HL-60/S4 treated with retinoic acid at 250 ng/mL for 4 days and 3 days (cell line): ENCODE measurements at regions not wholly inside any gene's neighbourhood (a gene's known extent, or its start where the extent isn't known, plus 50 kb on each side); places are given as distances from the start of the nearest gene placed in this dataset.

Experiments used
- in situ Hi-C: fragments of 300-500 bp; cut with MboI; formaldehyde crosslinking; loops from 2 replicates; pipeline ENCODE4 v1.7.0; 2022; ENCODE audit warnings: low sequenced_read_pairs

DNA sequence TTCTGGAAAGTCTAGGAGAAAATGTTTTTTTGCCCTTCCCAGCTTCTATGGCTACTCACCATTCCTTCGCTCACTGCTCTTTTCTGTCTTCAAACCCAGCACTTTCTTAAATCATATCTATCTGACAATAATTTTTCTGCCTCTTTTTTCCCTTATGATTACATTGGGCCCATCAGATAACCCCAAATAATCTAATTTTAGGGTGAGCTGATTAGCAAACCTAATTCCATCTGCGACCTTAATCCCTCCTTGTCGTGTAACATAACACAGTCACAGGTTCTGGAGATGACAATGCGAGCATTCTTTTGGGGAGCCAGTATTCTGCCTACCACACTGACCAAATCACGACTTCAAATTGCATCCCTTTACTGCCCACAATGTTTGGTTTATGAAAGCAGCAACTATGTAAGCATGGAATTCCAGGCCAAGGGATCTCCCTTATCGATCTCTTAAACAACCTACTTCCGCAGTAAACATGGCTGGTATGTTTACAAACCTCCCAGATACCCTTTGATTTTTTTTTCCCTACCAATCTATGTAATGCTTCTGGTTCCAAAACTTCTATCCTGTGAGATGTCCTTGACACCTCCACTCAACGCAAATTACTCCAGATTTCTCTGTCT lies 2122.2 kb downstream of the MAT2B start:
- in situ Hi-C loops, result no loop called here

DNA sequence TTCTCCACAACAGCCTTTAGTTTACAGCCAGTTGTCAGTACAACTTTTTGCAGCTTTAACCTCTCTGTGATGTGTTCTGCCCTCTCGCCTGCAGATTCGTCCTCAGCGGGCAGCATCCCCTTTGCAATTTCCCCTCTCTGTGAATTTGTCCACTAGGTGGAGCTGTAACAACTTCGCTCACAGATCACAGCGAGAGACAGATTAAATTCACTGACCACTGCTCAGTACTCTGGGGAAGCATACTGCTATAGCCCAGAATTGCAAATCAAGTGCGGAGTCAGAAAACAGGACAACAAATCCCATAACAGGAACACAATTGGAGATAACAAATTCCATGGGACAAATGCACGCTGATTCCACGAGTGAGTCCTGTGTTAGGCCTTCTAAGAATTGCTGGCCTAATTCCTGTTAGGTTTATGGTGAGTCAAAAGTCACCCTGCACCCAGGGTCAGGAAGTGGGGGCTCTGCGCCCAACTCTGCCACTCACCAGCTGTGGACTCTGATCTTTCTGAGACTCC lies 2124.9 kb downstream of the MAT2B start:
- in situ Hi-C loops, result no loop called here

DNA sequence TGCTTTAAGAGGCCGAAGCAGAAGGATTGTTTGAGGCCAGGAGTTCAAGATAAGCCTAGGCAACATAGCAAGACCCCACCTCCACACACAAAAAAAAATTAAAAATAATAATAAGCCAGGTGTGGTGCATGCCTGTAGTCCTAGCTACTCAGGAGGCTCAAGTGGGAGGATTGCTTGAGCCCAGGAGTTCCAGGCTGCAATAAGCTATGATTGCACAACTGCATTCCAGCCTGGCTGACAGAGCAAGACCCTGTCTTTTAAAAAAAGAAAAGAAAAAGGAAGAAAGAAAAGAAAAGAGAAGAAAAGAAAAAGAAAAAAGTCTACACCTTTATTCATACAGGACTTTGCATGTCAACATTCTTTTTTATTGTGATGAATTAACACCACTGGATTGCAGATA lies 2125.8 kb downstream of the MAT2B start:
- in situ Hi-C loops, result no loop called here

DNA sequence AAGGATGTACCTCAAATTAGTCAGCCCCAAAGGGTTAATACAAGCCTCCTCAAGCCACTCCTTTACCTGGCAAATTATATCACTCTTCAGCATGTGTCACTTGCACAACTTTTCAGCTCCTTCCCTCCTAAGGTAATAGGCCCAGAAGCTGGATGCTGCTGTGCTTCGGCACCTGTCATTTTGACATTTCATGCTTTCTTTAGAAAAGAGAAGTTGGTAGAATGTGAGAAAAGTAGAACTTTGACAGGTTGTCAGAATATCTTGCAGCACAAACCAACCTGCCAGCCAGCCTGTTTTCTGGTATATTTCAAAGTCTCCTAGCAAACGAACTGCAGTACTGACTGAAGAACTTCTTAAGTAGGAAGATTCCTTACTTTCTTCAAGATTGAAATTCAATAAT lies 2136.9 kb downstream of the MAT2B start:
- in situ Hi-C loops, result no loop called here

DNA sequence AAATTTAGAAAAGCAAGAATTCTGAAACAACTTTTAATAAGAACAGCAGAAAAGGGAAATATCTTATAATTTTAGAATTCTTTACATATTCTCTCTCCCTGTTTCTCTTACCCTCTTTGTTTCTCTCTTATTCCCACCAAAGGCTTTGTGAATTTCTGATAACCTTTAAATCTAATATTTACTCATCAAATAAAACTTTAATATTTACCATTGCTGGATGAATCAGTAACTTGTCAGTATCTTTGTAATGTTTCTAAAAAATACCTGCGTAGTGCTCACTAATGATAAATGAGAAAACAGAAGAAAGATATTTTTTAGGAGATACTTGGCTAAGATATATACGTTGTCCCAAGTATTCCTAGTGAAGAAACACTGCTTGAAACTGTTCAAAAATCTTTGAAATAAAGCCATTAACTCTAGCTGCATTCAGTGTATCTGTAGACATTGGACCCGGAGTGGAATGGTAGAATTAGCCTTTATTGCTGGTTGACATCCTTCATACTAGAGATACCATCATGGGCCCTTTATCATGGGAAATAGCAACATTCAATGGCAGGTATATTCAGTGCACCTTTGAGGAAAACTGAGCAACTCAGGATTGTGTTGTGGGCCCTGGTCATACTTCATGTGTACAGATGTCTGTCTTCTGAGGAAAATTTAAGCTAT lies 2160.4 kb downstream of the MAT2B start:
- in situ Hi-C loops, result no loop called here

DNA sequence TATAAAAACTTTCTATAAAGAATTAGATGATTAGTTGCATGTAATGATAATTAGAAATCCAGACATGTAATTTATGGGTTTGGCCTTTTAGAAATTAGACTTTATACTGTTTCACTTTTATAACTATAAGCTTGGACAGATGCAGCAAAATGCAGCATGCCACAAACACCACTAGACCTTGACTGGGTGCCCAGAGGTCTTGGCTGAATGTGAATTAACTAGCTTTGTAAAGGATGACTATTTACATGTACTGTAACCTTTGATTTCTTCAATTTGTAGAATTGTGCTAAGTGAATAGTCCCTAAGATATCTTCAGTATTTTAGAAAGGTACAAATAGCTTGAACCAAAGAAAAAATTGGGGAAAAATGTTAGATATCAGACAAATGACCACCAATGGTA lies 2168.1 kb downstream of the MAT2B start:
- in situ Hi-C loops, result no loop called here

DNA sequence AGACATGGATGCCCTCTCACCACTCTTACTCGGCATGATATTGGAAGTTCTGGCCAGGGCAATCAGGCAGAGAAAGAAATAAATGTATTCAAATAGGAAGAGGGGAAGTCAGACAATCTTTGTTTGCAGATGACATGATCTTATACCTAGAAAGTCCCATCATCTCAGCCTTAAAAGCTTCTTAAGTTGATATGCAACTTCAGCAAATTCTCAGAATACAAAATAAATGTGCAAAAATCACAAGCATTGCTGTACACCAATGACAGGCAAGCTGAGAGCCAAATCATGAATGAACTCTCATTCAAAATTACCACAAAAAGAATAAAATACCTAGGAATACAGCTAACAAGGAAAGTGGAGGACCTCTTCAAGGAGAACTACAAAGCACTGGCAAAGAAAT lies 2190.4 kb downstream of the MAT2B start:
- in situ Hi-C loops, result no loop called here

DNA sequence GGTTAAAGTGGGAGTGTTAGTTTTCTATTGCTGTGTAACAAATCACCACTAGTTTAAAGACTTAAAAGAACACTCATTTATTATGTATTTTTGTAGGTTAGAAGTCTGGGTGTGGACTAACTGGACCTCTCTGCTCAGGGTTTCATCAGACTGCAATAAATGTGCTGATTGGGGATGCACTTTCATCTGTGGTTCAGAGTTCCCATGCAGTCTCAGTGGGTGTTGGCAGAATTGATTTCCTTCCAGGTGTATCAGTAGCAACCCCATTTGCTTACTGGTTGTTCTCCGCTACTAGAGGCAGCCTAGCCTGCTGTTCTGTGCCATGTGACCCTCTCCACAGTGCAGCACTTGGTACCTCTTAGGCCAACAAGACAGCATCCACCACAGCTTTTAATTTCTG lies 2200.5 kb downstream of the MAT2B start:
- in situ Hi-C loops, result no loop called here

DNA sequence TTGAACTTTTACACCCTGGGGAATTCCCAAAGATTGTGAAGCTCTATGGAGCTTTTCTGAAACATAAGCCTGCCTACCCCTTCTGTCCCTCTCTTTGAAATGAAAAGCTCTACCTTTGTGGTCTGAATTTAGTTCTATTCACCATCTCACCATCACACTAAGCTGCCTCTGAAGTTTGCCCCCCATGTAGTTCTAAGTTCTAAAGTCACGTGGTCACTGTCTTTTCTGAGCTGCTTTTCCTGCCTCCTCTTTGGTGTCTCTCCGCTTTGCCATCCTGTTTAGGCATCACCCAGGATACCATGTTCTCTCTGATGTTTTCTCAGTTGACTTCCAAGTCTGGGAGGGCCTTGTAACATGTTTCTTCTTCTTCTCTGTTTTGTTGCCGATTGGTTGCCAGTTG lies 2206.6 kb downstream of the MAT2B start:
- in situ Hi-C loops, result no loop called here

DNA sequence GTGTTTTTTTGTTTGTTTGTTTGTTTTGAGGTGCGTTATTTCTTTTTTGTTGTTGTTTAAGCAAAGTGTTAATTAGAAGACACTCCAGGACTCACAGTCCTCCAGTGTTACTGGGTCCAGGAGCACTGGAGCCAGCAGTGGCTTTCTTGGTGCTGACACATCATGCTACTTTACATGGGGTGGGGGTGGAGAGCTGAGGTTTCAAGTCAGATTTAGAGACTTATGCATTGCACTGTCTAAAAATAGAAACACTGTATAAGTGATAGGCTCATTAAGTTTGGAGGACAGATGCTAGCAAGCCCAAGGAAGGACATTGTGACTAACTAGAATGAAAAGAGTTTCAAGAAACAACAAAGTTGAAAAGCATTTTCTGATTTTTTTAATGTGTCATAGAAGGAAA lies 2209.2 kb downstream of the MAT2B start:
- in situ Hi-C loops, result no loop called here

DNA sequence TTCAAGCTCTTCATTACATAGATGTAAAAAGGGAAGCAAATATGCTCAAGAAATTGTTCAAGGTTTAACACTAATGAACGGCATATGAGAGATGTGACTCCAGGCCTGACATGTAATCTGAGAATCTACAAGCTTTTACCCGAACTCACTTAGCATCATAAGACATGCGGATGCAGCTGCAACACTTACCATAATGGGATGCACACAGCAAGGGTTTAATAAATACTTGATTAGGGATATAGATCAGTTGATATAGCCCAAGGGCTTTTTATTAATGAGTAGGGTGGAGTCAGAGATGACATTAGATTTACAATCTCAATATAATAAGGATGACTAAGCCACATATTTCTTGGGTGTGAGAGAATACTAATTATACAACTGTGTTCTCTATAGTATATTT lies 2215.5 kb downstream of the MAT2B start:
- in situ Hi-C loops, result no loop called here

DNA sequence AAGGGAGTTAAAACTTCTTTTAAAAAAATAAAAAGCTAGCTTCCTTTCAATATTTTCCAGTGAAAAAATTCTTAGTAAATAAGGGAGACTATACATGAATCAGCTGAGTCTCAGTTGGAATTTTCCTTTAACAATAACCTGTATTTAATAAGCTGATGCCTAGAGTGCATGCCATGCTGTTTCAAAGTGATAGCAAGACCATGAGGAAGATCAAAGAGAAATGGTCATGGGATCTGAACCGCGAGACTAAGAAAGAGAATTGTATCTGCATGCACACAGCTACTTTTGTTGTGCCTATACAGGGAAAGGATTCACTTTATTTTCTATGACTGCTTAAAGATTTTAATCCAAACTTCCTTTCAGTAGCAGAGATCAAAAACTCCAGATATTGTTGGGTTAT lies 2217.0 kb downstream of the MAT2B start:
- in situ Hi-C loops, result no loop called here

DNA sequence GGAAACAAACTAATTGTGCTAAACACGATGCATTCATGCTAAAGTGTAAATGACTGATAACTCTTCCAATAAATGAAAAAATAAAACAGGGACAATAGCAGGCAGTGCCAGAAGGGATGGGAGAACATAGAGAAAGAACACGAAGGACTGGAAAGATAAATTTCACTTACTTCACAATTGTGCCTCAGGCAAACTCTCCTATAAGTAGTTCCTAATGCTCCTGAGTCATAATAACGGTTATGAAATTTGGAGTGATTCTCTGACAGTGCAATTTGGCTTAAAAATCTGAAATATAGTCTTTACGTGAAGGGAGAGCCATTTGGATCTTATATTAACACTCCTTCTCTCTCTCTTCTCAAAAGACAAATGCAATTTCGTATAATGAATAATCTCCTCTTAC lies 2218.5 kb downstream of the MAT2B start:
- in situ Hi-C loops, result no loop called here

DNA sequence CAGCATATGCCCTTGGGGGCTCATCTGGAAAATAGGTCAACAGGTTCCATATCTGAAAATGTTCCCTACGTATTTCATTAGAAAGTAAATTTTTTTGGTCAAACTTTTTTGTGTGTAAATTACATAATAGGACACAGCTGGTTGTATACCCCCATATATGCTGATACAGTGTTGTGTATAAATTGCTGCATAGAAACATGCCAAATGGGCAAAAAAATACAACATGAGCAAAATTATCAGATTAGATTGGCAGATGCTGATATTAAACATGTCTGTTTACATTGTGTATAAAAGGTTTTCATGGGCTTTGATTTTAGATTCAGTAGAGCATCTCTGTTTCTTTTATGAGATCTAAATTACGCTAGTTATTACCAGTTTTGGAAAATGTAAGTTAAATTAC lies 2223.0 kb downstream of the MAT2B start:
- in situ Hi-C loops, result no loop called here

DNA sequence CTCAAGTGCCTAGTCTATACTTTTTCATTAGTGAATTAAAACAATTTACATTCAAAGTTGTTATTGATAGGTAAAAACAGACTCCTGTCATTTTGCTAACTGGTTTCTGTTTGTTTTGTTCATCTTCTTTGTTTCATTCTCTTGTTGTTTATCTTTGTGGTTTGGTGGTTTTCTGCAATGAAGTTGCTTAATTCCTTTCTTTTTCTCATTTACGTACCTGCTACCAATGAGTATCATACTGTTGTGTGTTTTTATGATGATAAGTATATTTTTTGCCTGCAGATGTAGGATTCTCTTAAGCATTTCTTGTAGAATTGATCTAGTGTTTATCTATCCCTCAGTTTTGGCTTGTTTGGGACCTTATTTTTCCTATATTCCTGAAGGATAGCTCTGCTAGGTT lies 2230.0 kb downstream of the MAT2B start:
- in situ Hi-C loops, result no loop called here

DNA sequence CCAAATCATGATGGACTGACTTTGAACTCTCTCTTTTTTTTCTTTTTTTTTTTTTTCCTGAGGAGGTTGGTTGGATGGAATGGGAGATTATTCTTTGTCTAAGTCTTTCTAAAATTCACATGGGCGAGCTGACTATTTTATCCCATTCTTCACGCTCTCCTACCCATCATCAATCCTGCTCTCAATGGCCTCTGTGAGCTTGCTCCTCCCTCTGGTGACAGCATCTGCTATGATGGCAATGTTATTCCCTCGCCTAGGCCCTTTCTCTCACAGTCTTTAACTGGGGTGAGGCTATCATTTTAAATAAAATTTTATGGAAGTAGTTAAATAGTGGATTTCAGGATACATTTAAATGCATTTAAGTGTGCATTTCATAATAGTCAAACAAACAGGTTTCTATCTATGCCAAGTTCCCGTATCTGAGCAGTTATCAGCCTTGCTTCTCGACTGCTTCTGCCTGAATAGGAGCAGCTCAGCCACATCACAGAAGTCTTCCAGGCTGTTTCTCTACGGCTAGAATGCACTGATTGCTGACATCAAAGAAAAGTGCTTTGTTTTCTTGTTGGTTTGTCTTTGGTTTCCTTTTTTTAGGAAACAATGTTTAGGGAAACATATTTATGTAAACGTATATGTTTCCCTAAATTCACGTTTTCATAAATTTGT lies 2233.8 kb downstream of the MAT2B start:
- in situ Hi-C loops, result no loop called here

DNA sequence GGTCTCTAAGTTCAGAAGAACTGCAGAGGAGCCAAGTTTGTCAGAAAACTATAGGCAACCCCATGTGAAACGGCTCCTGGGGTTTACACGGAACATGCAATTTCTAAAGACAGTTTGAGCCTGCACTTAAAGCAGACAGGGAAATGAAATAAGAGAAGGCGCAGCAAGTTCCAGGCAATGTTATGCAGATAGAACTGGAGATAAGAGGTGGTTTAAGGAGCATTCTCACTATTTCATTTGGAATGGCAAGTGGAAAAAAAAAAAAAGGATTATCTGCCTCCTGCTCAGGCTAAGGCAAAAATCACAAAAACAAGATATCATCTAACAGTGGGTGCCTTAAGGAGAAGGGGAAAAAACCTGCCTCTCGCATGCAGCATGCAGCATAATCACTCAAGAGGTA lies 2252.4 kb downstream of the MAT2B start:
- in situ Hi-C loops, result no loop called here

DNA sequence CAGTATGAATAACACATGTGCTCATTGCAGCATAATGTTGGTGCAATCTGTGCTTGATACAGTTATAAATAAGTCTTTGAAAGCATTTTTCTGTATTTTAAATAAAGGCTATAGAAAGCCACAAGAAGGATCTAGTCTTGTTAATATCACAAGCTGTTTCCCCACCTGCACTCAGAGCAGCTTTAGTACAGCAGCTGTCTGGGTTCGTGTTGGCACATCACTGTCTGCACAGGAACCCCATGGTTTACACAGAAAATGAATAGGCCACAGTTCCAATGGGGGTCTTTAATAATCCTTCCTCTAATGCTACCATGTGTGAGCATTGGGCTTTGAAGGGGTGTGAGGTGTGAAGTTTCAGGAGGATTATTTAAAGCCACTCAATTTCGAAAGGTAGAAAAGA lies 2269.7 kb downstream of the MAT2B start:
- in situ Hi-C loops, result no loop called here

DNA sequence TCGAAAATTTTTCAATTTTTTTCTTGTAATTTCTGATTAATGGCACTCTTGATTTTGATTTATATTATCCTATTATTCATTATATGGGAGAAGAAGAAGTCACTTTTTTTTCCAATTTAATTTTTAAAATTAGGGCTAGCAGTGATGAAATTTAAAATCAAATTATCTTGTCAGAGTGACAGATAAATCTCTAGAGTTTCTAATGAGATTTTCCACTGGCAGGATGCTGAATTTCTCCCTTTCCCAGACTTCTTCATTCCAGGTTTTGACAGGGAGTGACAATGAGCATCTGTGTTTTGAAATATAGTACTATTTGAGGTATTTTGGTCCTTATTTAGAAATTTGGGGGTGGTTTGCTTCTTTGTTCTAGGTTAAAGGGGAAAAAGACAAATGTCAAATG lies 2274.1 kb downstream of the MAT2B start:
- in situ Hi-C loops, result no loop called here

DNA sequence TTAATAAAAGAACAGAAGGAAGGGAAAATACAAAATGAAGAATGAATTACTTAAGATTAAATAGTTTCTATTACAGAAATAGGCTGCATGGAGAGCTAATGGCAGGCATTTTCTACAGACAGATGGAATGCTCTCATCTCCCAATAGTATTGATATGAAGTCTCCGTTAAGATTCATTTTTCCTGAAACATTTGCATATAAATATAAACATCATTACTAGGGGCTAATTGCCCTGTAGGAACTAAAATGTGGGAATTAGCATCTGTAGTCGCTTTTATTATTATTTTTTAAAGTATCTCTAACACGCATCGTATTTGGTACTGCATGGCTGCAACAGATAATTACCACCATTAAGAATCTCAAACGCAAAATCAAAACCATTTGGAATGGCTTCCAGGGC lies 2275.5 kb downstream of the MAT2B start:
- in situ Hi-C loops, result no loop called here

DNA sequence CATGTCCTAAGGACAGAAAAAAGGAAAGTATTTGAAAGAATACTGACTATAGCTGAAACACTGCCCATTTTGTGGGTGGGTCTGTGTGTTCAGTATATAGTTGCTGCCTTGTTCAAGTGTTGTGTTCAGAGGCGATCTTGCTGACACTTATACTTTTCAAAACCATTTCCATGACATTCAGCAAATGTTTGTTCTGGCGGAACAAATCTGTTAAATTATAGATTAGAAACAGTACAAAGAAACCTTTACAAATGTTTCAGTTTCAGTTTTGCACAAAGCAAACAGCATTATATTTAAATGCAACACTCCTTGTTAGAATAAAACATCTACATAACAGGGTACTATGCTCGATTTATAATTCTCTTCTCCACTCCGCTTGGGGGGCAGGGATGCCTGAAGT lies 2276.3 kb downstream of the MAT2B start:
- in situ Hi-C loops, result no loop called here

DNA sequence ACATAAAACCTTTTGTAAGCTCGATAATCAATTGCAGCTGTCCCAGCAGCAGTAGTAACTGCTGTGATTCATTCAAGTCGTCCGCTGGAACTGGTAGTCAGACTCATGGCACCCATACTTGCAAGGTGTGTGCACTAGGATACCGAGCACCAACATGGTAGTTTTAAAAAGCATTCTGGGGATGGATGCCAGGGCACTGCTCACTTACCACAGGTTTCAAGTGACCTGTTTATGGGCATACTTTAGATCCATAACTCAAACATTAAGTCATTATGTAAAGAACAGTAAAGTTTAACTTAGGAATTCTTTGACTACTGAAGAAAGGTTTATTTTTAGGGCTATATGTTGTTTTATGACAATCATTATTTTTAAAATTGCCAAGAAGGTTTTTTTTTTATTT lies 2277.6 kb downstream of the MAT2B start:
- in situ Hi-C loops, result no loop called here
